ENCODE measurements at regions not wholly inside any gene's neighbourhood (a gene's known extent, or its start where the extent isn't known, plus 50 kb on each side); places are given as distances from the start of the nearest gene placed in this dataset.

DNA sequence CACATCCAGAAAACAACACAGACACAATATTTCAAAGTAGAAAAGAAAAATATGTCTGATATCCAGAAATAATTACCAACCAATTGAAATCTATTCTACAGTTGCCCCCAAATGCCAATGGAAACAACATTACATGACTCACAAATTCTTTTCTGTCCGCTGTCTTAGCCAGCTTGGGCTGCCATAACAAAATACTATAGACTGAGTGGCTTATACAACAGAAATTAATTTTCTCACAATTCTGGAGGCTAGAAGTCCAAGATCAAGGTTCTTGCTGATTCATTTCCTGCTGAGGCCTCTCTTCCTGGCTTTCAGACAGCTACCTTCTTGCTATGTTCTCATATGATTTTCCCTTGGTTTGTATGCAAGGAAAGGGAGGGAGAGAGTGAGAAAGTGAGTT is 698.1 kb downstream of the DHX35 start:
- DNase-seq: no peak

GRCh38 chr20:39658662-39659409 is 696.7 kb downstream of the DHX35 start:
- no peak for DNase-seq

GRCh38 chr20:39654171-39654570 is 692.0 kb downstream of the DHX35 start:
- DNase-seq: no peak

GRCh38 chr20:39651645-39652325 is 689.6 kb downstream of the DHX35 start:
- DNase-seq: no peak

- no peak for DNase-seq
Observed at GRCh38 chr20:39646874-39647413, 684.8 kb downstream of the DHX35 start.

DNA sequence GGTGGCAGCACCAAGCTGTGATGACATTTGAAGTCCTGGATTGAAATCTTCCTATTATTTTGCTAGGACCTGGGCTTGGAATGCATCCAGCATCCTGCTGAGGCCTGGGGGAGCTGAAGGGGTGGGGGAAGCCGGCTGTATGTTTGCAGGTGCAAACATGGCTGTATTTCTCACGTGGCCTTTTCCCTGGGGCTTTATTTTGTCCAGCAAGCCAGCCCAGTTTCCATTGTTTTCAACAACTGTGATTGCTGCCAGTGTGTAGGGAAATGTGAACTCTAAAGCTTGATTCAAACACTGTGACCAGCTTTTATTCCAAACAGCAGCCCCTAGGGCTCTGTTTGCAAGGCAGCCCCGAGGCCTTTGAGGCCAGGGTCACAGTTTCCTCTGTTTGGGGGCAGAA is 683.0 kb downstream of the DHX35 start:
- DNase-seq: no peak

DNA sequence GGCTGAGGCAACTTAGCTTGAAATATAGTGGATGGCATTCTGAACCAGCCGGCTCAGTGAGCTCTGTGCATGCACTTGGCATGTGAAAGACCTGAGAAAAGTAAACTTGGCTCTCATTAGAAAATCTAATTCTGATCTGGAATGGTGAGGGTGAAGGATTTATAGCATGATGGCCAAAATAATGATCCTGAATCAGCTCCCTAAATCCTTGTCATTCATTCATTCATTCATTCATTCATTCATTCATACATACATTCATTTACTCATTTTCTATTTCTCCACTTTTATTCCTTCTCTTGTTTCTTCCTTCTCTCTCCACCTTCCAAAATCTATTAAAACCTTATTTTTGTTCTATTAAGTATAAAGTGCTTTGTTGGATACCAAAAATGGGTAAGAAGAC is 681.1 kb downstream of the DHX35 start:
- no peak for DNase-seq

- DNase-seq: no peak
Observed at GRCh38 chr20:39641423-39641822, 679.3 kb downstream of the DHX35 start.

DNA sequence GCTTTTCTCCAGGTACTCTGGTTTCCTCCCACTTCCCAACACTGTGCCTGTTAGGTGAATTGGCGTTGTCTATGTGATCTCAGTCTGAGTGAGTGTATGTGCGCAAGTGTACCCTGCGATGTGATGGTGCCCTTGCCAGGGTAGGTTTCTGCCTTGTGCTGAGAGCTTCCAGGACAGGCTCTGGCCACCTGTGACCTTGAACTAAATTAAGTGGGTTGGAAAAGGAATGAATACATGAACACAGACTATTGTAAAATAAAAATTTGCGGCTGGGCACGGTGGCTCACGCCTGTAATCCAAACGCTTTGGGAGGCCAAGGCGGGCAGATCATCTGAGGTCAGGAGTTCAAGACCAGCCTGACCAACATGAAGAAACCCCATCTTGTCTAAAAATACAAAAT is 678.0 kb downstream of the DHX35 start:
- no peak for DNase-seq

DNA sequence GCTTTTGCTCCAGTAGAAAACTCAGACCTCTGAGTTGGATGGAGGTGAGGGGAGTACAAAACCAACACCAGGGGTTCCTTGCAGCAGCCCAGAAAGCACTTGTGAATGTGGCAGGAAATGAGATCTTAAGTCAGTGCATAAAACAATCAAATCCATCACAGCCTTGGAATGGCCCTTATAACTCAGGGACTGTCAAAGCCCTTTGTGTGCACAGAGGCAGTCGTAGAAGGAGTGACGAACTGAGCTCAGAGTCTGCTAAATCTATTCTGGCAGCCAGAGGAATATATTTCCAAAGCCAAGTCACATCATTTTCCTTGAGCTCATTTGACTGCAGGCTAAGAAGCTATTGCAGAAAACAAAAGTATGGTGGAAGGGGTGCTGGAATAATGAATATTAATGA is 676.6 kb downstream of the DHX35 start:
- no peak for DNase-seq

GRCh38 chr20:39633689-39634088 is 671.5 kb downstream of the DHX35 start:
- no peak for DNase-seq

GRCh38 chr20:39632757-39633156 is 670.6 kb downstream of the DHX35 start:
- DNase-seq: no peak

GRCh38 chr20:39632176-39632575 is 670.0 kb downstream of the DHX35 start:
- DNase-seq: no peak

DNA sequence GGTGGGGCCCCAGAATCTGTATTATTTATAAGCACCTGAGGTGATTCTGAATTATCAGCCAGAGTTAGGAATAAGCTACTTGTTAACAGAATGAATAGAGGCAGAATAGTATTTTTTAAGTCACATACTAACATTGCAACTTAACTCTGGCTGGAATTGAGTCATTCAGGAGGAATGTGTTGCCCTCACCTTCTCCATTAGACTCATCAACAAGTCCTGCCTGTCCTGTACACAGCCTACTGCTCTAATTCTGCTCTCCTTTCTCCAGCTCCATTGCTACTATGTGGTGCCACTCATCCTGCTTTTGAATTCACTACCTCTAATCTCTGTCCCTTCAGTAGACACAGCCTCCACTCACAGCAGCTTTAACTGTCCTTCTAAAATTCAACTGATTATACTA is 669.4 kb downstream of the DHX35 start:
- DNase-seq: no peak

DNA sequence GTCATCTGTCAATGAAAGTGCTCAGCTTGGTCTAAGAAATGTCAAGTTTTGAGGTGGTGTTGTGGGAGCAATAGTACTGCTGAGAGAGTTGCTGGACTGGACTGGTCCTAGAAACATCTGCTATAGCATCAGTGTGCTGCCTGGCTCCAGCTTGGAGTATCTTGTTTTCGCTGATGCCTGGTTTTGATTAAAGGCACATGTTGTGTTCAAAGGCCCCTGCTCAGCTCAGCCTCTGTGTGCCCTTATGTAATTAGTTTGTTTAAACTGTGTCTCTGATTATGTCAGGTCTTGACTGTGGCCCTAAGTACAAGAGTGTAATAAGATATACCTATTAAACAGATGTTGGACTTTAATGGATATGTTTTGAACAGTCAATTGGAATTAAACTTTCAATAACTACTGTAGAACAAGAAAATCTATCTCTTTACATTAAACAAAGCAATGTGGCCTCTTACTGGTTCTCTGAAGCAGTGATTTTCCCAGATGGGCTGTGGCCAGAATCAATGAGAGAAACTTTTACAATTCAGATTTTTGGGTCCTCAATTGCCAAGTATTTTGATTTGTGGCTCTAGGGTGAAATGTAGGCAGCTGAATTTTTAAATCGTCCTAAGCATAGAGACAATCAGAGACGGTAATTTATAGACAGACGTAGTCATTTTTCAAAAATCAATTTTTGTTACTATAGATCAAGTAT is 668.2 kb downstream of the DHX35 start:
- no peak for DNase-seq

DNA sequence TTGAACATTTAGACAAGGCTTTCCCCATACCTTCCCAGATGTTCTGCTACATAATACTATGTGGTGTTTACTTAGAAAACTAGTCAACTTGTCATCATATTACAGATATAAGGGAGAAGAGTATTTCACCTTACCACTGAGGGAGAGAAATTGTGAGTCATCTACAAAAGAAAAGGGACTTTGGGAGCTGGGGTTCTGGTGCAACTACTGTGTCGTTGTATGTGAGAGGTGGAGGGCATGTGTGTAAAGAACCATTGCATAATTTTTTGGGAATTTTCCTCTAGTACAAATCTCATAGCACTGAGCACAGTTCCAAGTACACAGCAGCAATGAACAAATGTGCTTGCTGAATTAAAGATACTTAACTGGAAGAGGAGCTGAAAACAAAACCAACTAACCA is 665.6 kb downstream of the DHX35 start:
- DNase-seq: no peak

DNA sequence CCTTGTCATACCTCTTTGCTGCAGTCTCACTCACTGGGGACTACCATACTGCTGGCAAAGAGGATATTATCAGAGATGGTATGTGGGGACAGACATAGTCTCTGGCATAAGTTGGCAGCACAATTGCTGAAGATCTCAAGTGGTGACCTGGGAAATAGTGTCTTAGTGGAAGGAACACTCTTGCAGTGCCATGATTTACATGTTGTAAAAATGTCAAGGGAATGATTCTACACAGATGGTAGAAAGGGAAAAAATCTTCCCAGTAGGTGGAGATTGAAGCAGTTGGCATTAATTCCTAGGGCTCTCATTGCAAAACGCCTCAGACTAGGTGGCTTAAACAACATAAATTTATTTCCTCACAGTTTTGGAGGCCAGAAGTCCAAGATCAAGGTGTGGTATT is 662.2 kb downstream of the DHX35 start:
- DNase-seq: no peak

DNA sequence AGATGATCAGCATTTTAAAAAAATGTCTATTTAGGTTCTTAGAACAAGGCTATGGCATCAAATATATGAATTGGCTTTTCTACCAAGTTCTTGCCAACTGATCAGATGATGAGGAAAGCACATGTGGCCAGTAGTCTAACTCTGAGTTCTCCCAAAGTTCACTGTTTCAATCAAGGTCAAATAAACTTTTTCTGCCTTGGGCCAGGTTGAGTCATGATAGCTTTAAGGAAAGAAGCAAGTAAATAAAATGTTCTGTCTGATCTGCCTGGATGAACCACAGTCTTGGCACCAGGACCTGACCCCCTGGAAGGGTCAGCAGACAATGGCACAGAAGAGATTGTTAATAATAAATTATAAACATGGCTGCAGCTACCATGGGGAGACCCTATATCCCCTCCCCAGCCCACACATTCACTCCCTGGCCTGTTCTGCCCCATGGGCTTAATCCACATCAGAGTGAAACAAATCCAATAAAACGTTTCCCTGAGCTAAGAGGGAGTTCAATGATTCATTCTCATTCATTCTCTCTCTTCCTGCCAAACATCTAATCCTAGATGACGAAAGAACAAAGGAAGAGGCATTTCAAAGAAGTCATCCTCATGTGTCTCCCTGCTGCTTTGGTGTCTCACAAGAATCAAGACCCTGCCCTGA is 661.6 kb downstream of the DHX35 start:
- no peak for DNase-seq

DNA sequence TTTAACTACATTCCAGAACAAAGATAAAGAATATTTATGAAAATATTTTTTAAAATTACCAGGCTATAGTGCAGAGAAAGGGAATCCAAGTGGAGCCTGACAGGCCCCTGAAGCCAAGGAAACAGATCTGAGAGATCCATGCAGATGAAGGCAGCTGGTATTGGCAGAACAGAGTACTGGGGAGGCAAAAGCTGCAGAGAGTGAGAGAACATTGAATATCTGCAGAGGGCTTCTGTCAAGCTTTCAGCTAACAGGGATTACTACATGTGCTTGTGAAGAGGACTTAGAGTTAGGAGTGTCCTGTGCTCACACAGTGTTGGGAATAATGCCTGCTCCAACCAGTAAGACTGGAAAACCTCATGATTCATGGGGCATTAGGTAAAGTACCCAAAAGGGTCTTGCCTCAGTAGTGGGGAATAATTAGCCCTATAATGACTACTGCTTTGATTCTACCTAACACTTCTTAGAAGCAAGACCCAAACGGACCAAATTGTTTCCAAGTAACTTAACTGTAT is 657.2 kb downstream of the DHX35 start:
- no peak for DNase-seq

DNA sequence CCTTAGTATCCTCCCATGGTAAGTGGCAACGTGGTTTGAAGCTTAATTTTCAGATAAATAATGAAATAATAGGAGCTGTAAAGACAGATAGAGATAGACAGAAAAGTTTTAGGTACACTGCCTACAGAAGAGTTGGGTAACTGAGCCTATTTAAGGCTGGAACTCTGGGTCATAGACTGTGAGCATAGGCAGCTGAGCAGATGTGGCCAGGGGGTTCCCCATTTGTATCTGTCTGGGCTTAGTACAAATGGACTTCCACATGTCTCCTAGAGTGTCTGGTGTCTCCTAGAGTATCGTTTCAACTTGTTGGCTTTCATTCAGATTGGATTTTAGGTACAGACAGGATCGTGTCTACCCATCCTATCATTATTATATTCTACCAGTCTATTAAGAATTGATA is 649.8 kb downstream of the DHX35 start:
- no peak for DNase-seq

GRCh38 chr20:39607141-39607540 is 645.0 kb downstream of the DHX35 start:
- DNase-seq: no peak

DNA sequence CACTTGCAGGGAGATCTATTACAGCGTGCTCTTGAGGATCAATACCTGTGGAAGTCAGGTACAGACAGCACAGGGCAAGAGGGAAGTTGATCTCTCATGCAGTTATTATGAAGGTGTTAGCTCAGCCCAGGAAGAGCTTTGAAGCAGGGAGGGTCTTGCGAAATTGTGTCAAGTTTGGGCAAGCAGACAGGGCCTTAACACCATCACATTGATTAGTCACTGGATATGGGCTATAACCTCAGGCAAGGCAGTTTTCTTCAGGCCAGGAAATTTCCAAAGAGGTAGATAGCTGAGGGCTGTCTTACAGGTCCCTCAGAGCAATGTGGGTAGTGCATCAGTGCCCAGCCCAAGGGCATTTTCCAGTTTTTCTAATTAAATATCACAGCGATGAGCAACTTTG is 643.8 kb downstream of the DHX35 start:
- no peak for DNase-seq

GRCh38 chr20:39605361-39605760 is 643.2 kb downstream of the DHX35 start:
- no peak for DNase-seq
